ENCODE measurements at regions not wholly inside any gene's neighbourhood (a gene's known extent, or its start where the extent isn't known, plus 50 kb on each side); places are given as distances from the start of the nearest gene placed in this dataset.

GRCh38 chr5:124651663-124652513, 94.6 kb downstream of the ZNF608 start:
- FAIRE-seq (peak; percentile 47), DNase-seq (ENCODE audit: low read depth, low spot score) (peak; percentile 92)
- Histone ChIP-seq H3K4me3 (replicated peaks in 1 of 3; ENCODE audit: insufficient read depth in 1 of 3, low read depth in 1 of 3, low read length in 3 of 3) (peak overlapping the region; percentile 11 to 59 (median 49)), H2AFZ (ENCODE audit: low read depth, low read length) (peak overlapping the region; percentile 29), H3K79me2 (ENCODE audit: control insufficient read depth, insufficient read depth, low read length) (no peaks in the 10 kb centered on the region), H3K4me2 (ENCODE audit: insufficient read depth, low read length) (peak overlapping the region; percentile 87), H4K20me1 (replicated peaks; ENCODE audit: control insufficient read depth, extremely low read depth, insufficient read depth, low read length) (no peaks in the 10 kb centered on the region), H3K9ac (replicated peaks; ENCODE audit: extremely low read depth, insufficient read depth, low read length) (peak overlapping the region; percentile 83), H3K27me3 (ENCODE audit: control insufficient read depth in 2 of 2, insufficient read depth in 2 of 2, low read length in 2 of 2) (no peaks in the 10 kb centered on the region), H3K27ac (ENCODE audit: insufficient read depth, low read depth, low read length) (peak overlapping the region; percentile 92), H3K4me1 (ENCODE audit: control insufficient read depth, extremely low read depth, insufficient read depth, low read length) (peaks cover 62% of the 10 kb centered on the region), H3K9me3 (replicated peaks; ENCODE audit: control insufficient read depth, insufficient read depth, low read length) (no peaks in the 10 kb centered on the region), H3K36me3 (ENCODE audit: control insufficient read depth in 2 of 2, extremely low read depth in 1 of 2, insufficient read depth in 2 of 2, low read length in 2 of 2) (peaks cover 0 to 5% of the 10 kb centered on the region in 2 experiments), H3K9me1 (replicated peaks; ENCODE audit: control insufficient read depth, extremely low read depth, insufficient read depth, low read length) (no peaks in the 10 kb centered on the region)
- POLR2A ChIA-PET: interaction anchor here (0.9 to 1.6 kb wide), 6 partner anchors 10 to 759 kb away, joined by 3 to 27 read pairs (median 5); no protein-coding TSS in a partner anchor
- BruUV-seq (replicated peaks): TSS peak; percentile 59
- TF ChIP-seq FOS (IDR thresholded peaks at IDR 0.05; ENCODE audit: borderline replicate concordance, insufficient read depth, low read length) (no peak), JUN (IDR thresholded peaks at IDR 0.05; ENCODE audit: borderline replicate concordance, insufficient read depth, insufficient read length, low read depth) (no peak), GATA2 (IDR thresholded peaks at IDR 0.05; ENCODE audit: insufficient read depth, insufficient read length, low read depth, low read length) (peak; percentile 84), CTCF (IDR thresholded peaks at IDR 0.05; ENCODE audit: extremely low read depth in 1 of 2, insufficient read depth in 1 of 2, low read depth in 1 of 2, low read length in 2 of 2) (no peak), POLR2AphosphoS5 (IDR thresholded peaks at IDR 0.05; ENCODE audit: insufficient read depth, low read depth, low read length) (no peak), MYC (IDR thresholded peaks at IDR 0.05; ENCODE audit: low read depth, low read length) (no peak), POLR2A (IDR thresholded peaks at IDR 0.05; ENCODE audit: low read depth, low read length) (peak; percentile 60), EZH2 (IDR thresholded peaks at IDR 0.05; ENCODE audit: borderline replicate concordance, low read depth, low read length, severe bottlenecking) (no peak), MAX (IDR thresholded peaks at IDR 0.05; ENCODE audit: insufficient read depth, insufficient read length) (no peak)
- CTCF ChIA-PET: interaction anchor here (1.0 to 1.8 kb wide), 9 partner anchors 9 to 1183 kb away, joined by 3 to 14 read pairs (median 7); partner anchors contain the start of gene ZNF608
- intact Hi-C loops (cut with micrococcal nuclease) (loop anchor here (1.0 to 5.0 kb wide), 26 partner anchors 47 to 1945 kb away; no protein-coding TSS in a partner anchor), dilution Hi-C loops (cut with MboI; ENCODE audit: extremely low pct_ligation_motif_present, low sequenced_read_pairs) (no loop called here)

Data from endothelial cell of umbilical vein (primary cell).